Endothelial cell of umbilical vein (primary cell): ENCODE measurements at regions not wholly inside any gene's neighbourhood (a gene's known extent, or its start where the extent isn't known, plus 50 kb on each side); places are given as distances from the start of the nearest gene placed in this dataset.

ENCODE experiments used
- BruUV-seq: library from RNA; stranded (reverse); fragments of 400-500 nt; replicated peaks from 2 replicates; lab custom pipeline; 2021; lab: Mats Ljungman, UMichigan
- CTCF ChIA-PET: fragments of 300-600, 350-600 bp; sonication (Branson Sonifier 250); formaldehyde crosslinking; loops from one replicate; lab custom pipeline; 2021; ENCODE audit warnings: antibody characterized with exemption, inconsistent platforms; lab: Charles Lee
- POLR2A ChIA-PET: fragments of 300-600, 350-600 bp; sonication (Branson Sonifier 250); formaldehyde crosslinking; loops from one replicate; lab custom pipeline; 2021; ENCODE audit warnings: antibody characterized with exemption, inconsistent platforms; lab: Charles Lee
- DNase-seq: peaks from one replicate; pipeline ENCODE4 v3.0.0-alpha.2; 2011; ENCODE audit warnings: low read depth, low spot score
- FAIRE-seq: peaks from 2 replicates; lab custom pipeline; 2011; peaks lifted over from hg19 to GRCh38; lab: Jason Lieb, UNC
- H2AFZ ChIP-seq: 2 replicates; pipeline ENCODE4 v1.6.0; 2012; ENCODE audit warnings: low read depth, low read length, control low read depth, inconsistent platforms
- H3K27ac ChIP-seq: 2 replicates; pipeline ENCODE4 v1.5.1; 2011; ENCODE audit warnings: low read depth, mild to moderate bottlenecking, control low read depth, low read length, moderate library complexity; ENCODE audit not compliant: insufficient read depth
- H3K27me3 ChIP-seq, 2 experiments: 2 replicates each; pipeline versions ENCODE4 v1.6.0 to v1.6.1; 2011; ENCODE audit warnings: low read length in 2 of 2, mixed read lengths in 1 of 2; ENCODE audit not compliant: control insufficient read depth in 2 of 2, insufficient read depth in 2 of 2
- H3K36me3 ChIP-seq, 2 experiments: 2 replicates in 1 of 2; 3 replicates in 1 of 2; pipeline ENCODE4 v1.5.1; 2011; ENCODE audit warnings: low read length in 2 of 2, mild to moderate bottlenecking in 1 of 2, moderate library complexity in 1 of 2; ENCODE audit not compliant: control insufficient read depth in 2 of 2, insufficient read depth in 2 of 2; ENCODE audit errors: extremely low read depth in 1 of 2
- H3K4me1 ChIP-seq: 3 replicates; pipeline ENCODE4 v1.5.1; 2011; ENCODE audit warnings: mild to moderate bottlenecking, low read length; ENCODE audit not compliant: control insufficient read depth, insufficient read depth; ENCODE audit errors: extremely low read depth
- H3K4me2 ChIP-seq: 2 replicates; pipeline ENCODE4 v1.6.1; 2011; ENCODE audit warnings: low read length, control low read depth, mixed read lengths; ENCODE audit not compliant: insufficient read depth
- H3K4me3 ChIP-seq, 3 experiments: fragments of 200-600 bp in 1 of 3; sonication (generic), shearing (Covaris generic) in 1 of 3; replicated peaks in 1 of 3; 2 replicates each; pipeline ENCODE4 v1.5.1; 2011 to 2016; ENCODE audit warnings: control low read depth in 3 of 3, low read length in 3 of 3, mild to moderate bottlenecking in 2 of 3, inconsistent platforms in 1 of 3, low read depth in 1 of 3, moderate library complexity in 1 of 3; ENCODE audit not compliant: insufficient read depth in 1 of 3
- H3K79me2 ChIP-seq: 2 replicates; pipeline ENCODE4 v1.6.0; 2012; ENCODE audit warnings: low read length, inconsistent platforms; ENCODE audit not compliant: control insufficient read depth, insufficient read depth
- H3K9ac ChIP-seq: replicated peaks from 2 replicates; pipeline ENCODE3; 2011; ENCODE audit warnings: low read length, control low read depth; ENCODE audit not compliant: insufficient read depth; ENCODE audit errors: extremely low read depth
- H3K9me1 ChIP-seq: replicated peaks from 3 replicates; pipeline ENCODE4 v1.6.0; 2011; ENCODE audit warnings: mild to moderate bottlenecking, low read length; ENCODE audit not compliant: control insufficient read depth, insufficient read depth; ENCODE audit errors: extremely low read depth
- H3K9me3 ChIP-seq: replicated peaks from 2 replicates; pipeline ENCODE4 v1.5.1; 2012; ENCODE audit warnings: low read length, inconsistent platforms; ENCODE audit not compliant: control insufficient read depth, insufficient read depth
- H4K20me1 ChIP-seq: replicated peaks from 2 replicates; pipeline ENCODE3; 2011; ENCODE audit warnings: mild to moderate bottlenecking, low read length; ENCODE audit not compliant: control insufficient read depth, insufficient read depth; ENCODE audit errors: extremely low read depth
- EZH2 ChIP-seq: IDR thresholded peaks from 2 replicates; pipeline ENCODE4 v1.6.1; 2012; ENCODE audit warnings: borderline replicate concordance, low read depth, mild to moderate bottlenecking, moderate library complexity, low read length, inconsistent platforms; ENCODE audit not compliant: severe bottlenecking
- FOS ChIP-seq: IDR thresholded peaks from 2 replicates; pipeline ENCODE4 v1.6.1; 2011; ENCODE audit warnings: mild to moderate bottlenecking, low read length, moderate library complexity, borderline replicate concordance; ENCODE audit not compliant: insufficient read depth
- GATA2 ChIP-seq: IDR thresholded peaks from 2 replicates; pipeline ENCODE4 v1.7.0; 2011; ENCODE audit warnings: low read depth, mild to moderate bottlenecking, moderate library complexity, mixed read lengths, low read length; ENCODE audit not compliant: insufficient read length, insufficient read depth
- JUN ChIP-seq: IDR thresholded peaks from 2 replicates; pipeline ENCODE4 v1.6.1; 2011; ENCODE audit warnings: borderline replicate concordance, low read depth; ENCODE audit not compliant: insufficient read length, insufficient read depth
- MAX ChIP-seq: IDR thresholded peaks from 2 replicates; pipeline ENCODE4 v1.6.1; 2011; ENCODE audit not compliant: insufficient read depth, insufficient read length
- MYC ChIP-seq: IDR thresholded peaks from one replicate; pipeline ENCODE4 v1.6.1; 2011; ENCODE audit warnings: mild to moderate bottlenecking, low read depth, low read length
- POLR2A ChIP-seq: IDR thresholded peaks from 2 replicates; pipeline ENCODE4 v1.6.1; 2012; ENCODE audit warnings: low read depth, mild to moderate bottlenecking, control low read depth, low read length
- POLR2AphosphoS5 ChIP-seq: IDR thresholded peaks from 2 replicates; pipeline ENCODE4 v1.6.1; 2012; ENCODE audit warnings: low read depth, mild to moderate bottlenecking, control low read depth, low read length, moderate library complexity; ENCODE audit not compliant: insufficient read depth
- dilution Hi-C: fragments of 300-500 bp; cut with MboI; formaldehyde crosslinking; loops from one replicate; pipeline ENCODE4 v1.15.0; 2019; ENCODE audit warnings: low sequenced_read_pairs; ENCODE audit not compliant: extremely low pct_ligation_motif_present
- intact Hi-C: fragments of 100-400 bp; cut with micrococcal nuclease; formaldehyde crosslinking; loops from one replicate; pipeline ENCODE4 v1.10.0; 2022
- TF ChIP-seq, protein P1 (sequence below), 2 donors: IDR thresholded peaks; 1 replicate in 1 of 2; 2 replicates in 1 of 2; pipeline ENCODE4 v1.5.1; 2011; ENCODE audit warnings: low read length in 2 of 2, mild to moderate bottlenecking in 2 of 2, moderate library complexity in 2 of 2, control low read depth in 1 of 2, inconsistent platforms in 1 of 2, low read depth in 1 of 2; ENCODE audit not compliant: insufficient read depth in 1 of 2; ENCODE audit errors: extremely low read depth in 1 of 2

DNA sequence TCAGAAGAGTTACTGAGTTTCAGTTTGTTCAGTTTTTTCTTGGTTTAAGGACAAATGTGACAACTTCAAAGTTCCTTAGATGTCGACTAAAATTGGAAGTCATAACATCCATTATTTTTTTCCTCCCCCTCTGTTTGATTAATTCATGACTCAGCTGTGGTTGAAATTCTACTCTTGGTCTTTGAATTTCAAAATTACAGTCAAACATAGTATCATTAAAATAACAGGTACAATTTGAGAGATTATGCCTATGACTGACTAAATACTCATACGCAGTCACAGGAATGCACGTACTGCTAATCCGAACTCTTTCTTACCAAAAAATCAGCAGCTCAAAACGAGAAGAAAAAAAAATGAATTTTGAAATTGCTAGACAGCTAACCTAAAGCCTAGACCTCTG is 1434.8 kb downstream of the RAPGEF2 start:
- no peak for FAIRE-seq
- Histone ChIP-seq H3K9ac (no peak overlapping the region), H3K27ac (no peak overlapping the region), H3K4me1 (no peaks in the 10 kb centered on the region), H3K9me1 (no peaks in the 10 kb centered on the region), H4K20me1 (no peaks in the 10 kb centered on the region), H3K36me3 (no peaks in the 10 kb centered on the region), H2AFZ (no peak overlapping the region), H3K9me3 (no peaks in the 10 kb centered on the region), H3K79me2 (no peaks in the 10 kb centered on the region), H3K4me3 (no peak overlapping the region), H3K27me3 (no peaks in the 10 kb centered on the region), H3K4me2 (no peak overlapping the region)
- POLR2A ChIA-PET, result no interaction called here
- CTCF ChIA-PET, result no interaction called here
- no TSS peak for BruUV-seq
- no peak for DNase-seq
- dilution Hi-C loops, result no loop called here
- intact Hi-C loops, result no loop called here
- TF ChIP-seq POLR2A, result no peak
- no peak for TF ChIP-seq GATA2
- TF ChIP-seq FOS, result no peak
- TF ChIP-seq JUN, result no peak
- no peak for TF ChIP-seq MAX
- no peak for TF ChIP-seq EZH2
- TF ChIP-seq, protein P1, sequence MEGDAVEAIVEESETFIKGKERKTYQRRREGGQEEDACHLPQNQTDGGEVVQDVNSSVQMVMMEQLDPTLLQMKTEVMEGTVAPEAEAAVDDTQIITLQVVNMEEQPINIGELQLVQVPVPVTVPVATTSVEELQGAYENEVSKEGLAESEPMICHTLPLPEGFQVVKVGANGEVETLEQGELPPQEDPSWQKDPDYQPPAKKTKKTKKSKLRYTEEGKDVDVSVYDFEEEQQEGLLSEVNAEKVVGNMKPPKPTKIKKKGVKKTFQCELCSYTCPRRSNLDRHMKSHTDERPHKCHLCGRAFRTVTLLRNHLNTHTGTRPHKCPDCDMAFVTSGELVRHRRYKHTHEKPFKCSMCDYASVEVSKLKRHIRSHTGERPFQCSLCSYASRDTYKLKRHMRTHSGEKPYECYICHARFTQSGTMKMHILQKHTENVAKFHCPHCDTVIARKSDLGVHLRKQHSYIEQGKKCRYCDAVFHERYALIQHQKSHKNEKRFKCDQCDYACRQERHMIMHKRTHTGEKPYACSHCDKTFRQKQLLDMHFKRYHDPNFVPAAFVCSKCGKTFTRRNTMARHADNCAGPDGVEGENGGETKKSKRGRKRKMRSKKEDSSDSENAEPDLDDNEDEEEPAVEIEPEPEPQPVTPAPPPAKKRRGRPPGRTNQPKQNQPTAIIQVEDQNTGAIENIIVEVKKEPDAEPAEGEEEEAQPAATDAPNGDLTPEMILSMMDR (IDR thresholded peaks at IDR 0.05; ENCODE audit: extremely low read depth in 1 of 2, insufficient read depth in 1 of 2, low read depth in 1 of 2, low read length in 2 of 2), result no peak

DNA sequence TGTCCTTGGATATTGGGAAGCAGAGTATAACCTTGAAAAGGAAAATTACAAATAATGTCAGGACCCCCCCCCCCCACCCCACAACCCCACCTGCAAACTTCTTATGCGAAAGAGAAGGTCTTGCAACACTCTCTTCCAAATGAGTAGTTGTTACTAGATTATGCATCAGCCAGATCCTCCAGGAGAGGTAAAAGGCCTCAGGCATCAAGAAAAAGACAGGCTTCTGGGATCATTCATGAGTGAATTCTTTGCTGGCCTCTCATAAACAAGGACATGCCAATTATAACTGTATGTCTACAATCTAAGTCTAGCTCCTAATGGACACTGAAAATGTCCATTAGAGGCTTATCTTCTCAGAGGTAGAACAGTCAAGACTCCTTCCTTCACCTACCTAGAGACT is 1443.3 kb downstream of the RAPGEF2 start:
- no peak for FAIRE-seq
- dilution Hi-C loops, result no loop called here
- no peak overlapping the region for H3K4me3 ChIP-seq

More for the DNA sequence above, 1443.3 kb downstream of the RAPGEF2 start:
- no TSS peak for BruUV-seq
- CTCF ChIA-PET, result no interaction called here
- POLR2A ChIA-PET, result no interaction called here
- Histone ChIP-seq H3K36me3 (no peaks in the 10 kb centered on the region), H3K27ac (no peak overlapping the region), H3K9me1 (no peaks in the 10 kb centered on the region), H3K27me3 (no peaks in the 10 kb centered on the region), H3K9me3 (peaks cover 2% of the 10 kb centered on the region), H3K9ac (no peak overlapping the region), H4K20me1 (no peaks in the 10 kb centered on the region), H3K4me2 (no peak overlapping the region), H3K4me1 (no peaks in the 10 kb centered on the region), H2AFZ (no peak overlapping the region), H3K79me2 (no peaks in the 10 kb centered on the region)
- intact Hi-C loops, result no loop called here
- DNase-seq, result no peak
- no peak for TF ChIP-seq MYC
- TF ChIP-seq, protein P1 (IDR thresholded peaks at IDR 0.05; ENCODE audit: extremely low read depth in 1 of 2, insufficient read depth in 1 of 2, low read depth in 1 of 2, low read length in 2 of 2), result no peak
- TF ChIP-seq FOS, result no peak
- TF ChIP-seq JUN, result no peak
- no peak for TF ChIP-seq POLR2AphosphoS5
- no peak for TF ChIP-seq GATA2
- no peak for TF ChIP-seq MAX
- no peak for TF ChIP-seq POLR2A
- TF ChIP-seq EZH2, result no peak
